ENCODE measurements at regions not wholly inside any gene's neighbourhood (a gene's known extent, or its start where the extent isn't known, plus 50 kb on each side); places are given as distances from the start of the nearest gene placed in this dataset.

- no peak for DNase-seq
Observed at GRCh38 chr2:9076210-9076609, 72.7 kb upstream of the MBOAT2 start.

- no peak for DNase-seq
Observed at GRCh38 chr2:9074930-9075329, 71.4 kb upstream of the MBOAT2 start.

- no peak for DNase-seq
Observed at GRCh38 chr2:9071584-9072124, 68.2 kb upstream of the MBOAT2 start.

DNA sequence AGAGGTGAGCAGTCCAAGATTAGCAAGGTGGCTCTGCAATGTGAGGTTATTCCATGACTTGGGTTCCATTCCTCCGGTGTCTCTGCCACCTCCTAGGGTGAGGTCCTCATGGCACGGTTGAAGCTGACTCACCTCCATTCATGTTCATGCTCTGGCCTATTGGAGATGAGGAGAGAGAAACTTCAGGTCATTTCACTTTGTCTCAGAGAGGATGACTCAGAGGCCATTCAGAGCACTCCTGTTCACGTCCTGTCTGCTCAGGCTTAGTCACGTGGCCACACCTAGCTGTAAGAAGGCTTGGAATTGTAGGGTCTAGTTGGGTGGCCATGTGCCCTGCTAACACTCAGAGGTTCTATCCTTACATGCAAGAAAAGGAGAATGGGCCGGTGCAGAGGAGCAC lies 67.5 kb upstream of the MBOAT2 start:
- DNase-seq: no peak

DNA sequence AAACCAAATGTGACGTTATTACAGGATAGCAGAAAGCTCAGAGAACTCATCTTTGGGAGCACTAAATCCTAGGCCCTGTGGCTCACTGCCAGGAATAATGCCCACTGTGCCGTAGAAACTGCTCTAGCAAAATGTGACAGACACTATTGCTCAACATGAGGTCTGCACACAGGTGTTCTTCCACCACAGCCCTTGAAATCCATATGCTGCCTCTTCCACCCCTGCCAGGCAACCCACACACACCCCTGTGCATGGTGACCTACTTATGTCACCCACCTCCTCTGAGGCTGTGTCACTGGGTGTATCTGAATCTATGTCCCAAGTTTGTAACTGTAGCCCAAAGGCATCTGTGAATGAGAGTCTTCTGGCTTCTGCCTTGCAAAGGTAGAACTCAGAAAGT lies 66.1 kb upstream of the MBOAT2 start:
- no peak for DNase-seq

DNA sequence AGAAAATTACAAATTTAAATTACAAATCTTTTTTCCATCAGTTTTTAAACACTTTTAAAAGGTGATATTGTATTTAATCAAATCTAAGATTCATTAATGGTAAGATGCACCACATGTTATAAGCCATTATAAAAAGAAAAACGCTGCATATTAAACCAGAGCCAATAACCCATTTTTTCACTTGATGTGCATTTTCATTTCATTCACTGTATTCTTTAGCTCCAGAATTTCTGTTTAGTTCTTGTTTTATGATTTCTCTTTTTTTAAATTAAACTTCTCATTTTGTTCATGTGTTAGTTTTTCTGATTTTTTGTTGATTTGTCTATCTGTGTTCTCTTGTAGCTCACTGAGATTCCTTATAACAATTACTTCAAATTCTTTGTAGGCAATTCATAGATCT lies 62.4 kb upstream of the MBOAT2 start:
- DNase-seq: no peak

GRCh38 chr2:9063023-9063606 lies 59.6 kb upstream of the MBOAT2 start:
- no peak for DNase-seq

DNA sequence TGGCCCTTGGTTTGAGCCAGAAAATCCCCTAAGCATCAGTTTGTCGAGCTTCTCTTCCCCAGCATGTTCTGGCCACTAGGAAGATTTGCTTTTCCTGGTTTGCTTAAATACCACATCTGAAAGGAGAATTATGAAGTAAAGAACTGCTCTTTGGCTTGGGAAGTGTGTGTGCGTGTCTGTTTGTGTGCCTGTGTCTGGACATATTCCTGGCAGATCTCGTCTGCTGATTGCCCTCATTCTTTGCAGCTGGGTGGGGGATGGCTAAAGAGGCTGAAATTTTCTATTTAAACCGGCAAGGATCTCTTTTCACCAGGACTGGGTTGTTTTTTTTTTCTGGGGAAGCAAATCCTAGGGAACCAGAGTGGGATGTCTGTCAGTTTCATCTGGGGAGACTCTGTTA lies 57.3 kb upstream of the MBOAT2 start:
- DNase-seq: no peak

DNA sequence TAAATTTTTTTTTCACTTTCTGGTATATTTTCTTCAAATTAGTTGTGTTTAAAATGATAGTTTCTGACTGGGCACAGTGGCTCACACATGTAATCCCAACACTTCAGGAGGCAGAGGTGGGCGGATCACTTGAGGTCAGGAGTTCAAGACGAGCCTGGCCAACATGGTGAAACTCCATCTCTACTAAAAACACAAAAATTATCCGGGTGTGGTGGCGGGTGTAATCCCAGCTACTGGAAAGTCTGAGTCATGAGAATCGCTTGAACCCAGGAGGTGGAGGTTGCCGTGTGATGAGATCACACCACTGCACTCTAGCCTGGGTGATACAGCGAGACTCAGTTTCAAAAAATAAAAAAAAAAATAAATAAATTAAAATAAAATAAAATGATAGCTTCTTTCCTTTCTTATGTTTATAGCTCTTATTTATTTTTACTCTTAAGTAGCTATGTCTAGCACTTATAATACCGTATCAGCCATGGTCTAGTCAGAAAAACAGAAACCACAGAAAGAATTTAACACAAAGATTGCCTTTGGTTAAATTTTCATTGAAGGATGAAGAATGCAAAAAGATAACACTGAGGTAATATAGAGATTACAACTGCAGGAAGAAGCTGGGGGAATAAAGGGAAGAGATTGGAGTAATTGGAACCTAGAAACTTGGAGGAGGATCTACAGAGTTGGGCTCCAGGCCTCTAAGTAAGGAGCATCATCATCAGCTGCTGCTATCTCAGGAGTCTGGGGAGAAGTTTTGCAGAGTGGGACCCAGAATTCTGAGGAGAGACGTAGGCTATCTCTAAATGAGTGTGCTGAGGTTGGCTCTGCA lies 54.7 kb upstream of the MBOAT2 start:
- no peak for DNase-seq

- DNase-seq: no peak
Observed at GRCh38 chr2:9055471-9055870, 52.0 kb upstream of the MBOAT2 start.

- DNase-seq: no peak
Observed at GRCh38 chr2:9053534-9053931, 50.0 kb upstream of the MBOAT2 start.
